AG08396 (cell line): ENCODE measurements at regions not wholly inside any gene's neighbourhood (a gene's known extent, or its start where the extent isn't known, plus 50 kb on each side); places are given as distances from the start of the nearest gene placed in this dataset.

Experiments used
- DNase-seq: peaks from one replicate; pipeline ENCODE4 v3.0.0; 2012; ENCODE audit warnings: low spot score, mixed read lengths

DNA sequence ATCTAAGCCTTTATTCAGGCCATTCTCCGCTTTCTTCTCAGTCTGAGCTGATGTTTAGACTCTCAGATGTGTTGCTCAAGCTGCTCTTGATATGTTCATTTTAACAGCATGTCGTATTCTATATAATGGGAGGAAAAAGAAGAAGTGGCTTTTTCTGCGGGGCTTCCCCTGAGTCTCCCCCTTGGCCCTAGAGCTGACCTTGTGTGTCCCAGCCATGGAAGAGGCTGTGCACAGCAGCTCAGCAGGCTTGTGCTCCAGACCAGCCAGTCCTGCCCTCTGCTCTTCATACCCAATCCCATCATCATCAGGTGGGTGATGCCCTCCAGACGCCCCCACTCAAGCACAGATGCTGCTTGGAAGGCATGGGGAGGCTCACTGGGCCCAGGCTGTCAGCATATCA lies 155.1 kb upstream of the CELF4 start:
- DNase-seq = no peak

GRCh38 chr18:37717656-37718055 lies 152.1 kb upstream of the CELF4 start:
- DNase-seq = no peak

DNA sequence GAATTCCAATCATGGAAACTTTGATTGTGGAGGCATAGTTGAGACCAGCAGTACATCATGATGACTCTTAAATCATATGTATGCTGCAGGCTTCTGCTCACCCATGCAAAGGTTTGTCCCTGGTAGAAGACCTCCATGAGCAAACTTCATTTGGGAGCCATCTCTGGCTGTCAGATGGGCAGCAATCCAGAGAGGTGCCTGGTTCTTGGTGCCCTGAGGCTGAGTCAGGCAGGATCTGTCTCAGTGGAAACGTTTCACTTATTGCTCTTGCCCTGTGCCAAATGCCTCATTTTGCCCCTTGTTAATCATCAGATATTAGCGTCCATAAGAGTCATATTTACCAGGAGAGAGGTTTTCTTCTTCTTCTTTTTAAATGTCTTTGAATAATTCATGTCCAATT lies 151.5 kb upstream of the CELF4 start:
- no peak for DNase-seq

GRCh38 chr18:37716106-37716735 lies 150.6 kb upstream of the CELF4 start:
- no peak for DNase-seq

DNA sequence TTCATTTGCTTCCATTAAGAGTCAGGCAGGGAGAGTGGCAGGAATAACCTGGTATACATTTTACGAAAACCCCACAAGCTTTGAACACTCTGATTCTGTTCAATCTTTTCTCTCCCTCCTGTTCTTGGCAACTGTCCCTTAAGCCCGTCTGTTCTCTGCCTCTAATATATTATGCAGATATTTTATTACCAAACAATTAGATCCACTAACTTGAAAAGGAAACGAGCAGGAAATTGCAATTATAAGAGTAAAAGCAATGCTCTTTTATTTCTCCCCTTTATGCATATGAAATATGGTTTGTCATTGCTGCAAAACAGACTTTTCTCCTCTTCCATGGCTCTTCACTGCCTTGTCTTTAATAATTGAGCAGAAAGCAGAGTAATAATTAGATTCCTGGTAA lies 149.1 kb upstream of the CELF4 start:
- no peak for DNase-seq

DNA sequence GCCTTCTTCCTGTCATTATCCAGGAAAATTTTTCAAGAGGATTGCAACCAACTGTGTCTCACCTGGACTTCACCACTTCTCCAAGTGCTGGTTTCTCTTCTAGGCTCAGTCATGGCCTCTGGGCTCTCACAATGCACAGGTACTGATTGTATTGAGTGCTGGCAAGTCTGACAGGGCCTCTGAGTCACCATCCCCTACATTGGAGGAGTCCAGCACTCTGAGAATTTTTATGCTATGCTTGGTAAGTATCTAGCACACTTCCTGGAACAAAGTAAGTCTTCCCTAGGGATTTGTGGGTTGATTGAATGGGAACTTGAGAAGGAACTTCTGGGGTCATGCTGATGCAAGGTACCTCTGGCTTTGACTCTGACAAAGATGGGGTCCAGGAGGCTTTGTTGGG lies 147.2 kb upstream of the CELF4 start:
- no peak for DNase-seq

GRCh38 chr18:37711766-37712505 lies 146.3 kb upstream of the CELF4 start:
- no peak for DNase-seq

DNA sequence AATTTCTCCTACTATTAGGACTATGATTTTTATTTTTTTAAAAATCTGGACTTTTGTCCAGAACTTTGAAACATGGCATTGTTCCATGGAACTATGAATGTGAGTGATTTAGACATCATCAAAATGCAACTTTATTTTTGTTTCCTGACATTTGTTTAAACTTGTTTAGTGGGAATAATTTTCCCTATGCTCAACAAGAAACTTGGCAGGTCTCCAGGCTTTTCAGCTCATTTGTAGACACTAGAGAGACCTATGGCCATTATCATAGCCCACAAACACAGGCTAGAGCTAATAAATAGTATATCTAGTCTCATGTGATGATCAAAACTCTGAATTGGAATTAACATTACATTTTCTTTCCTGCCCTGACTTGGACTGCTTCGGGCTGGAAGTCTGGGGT lies 145.1 kb upstream of the CELF4 start:
- DNase-seq = no peak

GRCh38 chr18:37709740-37710139 lies 144.1 kb upstream of the CELF4 start:
- no peak for DNase-seq

DNA sequence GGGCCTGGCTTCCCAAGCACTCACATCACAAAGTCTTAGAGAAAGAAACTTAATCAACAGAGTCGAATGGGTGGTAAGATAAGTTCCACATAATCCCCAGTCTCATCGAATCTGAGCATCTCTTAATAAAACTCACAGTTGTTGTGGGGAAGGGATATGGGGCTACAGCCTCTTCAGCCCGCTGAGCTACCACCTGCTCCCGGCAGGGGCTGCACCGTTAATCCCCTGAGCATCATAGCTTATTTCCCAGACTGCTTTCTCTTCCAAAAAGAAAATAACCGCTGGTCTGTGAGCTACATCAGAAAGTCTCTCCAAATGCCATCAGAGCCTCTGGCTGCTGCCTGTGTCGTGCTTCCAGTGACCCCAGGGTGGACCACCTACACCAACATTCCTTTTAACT lies 139.4 kb upstream of the CELF4 start:
- no peak for DNase-seq

DNA sequence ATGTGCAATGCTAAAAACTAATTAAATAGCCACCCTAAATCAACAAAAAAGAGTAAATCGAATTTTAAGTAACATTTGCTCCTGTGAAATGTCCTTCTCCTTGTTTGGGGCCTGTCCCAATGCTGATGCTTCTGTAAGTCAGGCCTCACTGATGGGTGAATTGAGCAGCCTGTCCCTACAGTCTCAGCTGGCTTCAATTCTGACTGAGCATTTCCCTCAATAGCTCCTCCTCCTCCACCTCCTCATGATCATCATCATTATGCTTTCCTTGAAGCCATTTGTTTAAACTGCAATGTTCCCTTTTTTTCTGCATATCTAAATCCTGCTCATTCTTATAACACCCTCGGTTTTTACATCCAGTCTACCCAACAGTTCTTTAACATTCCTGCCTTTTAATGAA lies 137.2 kb upstream of the CELF4 start:
- no peak for DNase-seq

GRCh38 chr18:37701967-37702366 lies 136.4 kb upstream of the CELF4 start:
- DNase-seq = no peak

- no peak for DNase-seq
These were observed 133.0 kb upstream of the CELF4 start for GRCh38 chr18:37698508-37699040.

DNA sequence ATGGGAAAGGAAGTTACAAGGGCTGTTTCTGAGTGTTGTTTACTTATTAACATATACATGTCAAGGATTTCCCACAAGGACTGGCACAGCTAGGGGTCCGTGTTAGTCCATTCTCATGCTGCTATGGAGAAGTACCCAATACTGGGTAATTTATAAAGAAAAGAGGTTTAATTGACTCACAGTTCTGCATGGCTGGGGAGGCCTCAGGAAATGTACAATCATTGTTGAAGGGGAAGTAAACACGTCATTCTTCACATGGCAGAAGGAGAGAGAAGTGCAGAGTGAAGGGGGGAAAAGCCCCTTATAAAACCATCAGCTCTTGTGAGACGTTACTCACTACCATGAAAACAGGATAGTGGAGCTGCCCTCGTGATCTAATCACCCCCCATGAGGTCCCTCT lies 128.9 kb upstream of the CELF4 start:
- no peak for DNase-seq

DNA sequence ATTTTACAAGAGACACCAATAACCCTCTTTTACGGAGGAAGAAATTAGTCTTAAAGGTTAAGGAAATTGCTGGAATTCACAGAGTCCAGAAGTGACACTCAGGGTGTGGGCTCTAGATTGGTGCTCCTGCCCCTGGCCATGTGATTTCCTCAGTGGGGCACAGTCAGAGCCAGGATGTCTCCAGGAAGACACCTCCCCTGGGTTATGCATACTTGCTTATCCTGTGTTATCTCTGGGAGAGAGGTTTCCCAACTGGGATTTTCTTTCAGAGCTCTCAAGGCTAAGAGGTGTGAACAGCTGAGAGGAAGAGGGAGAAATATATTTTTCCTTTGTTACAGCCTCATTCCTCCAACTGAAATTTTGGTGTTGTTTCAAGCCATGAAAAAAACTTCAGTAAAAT lies 125.6 kb upstream of the CELF4 start:
- no peak for DNase-seq

DNA sequence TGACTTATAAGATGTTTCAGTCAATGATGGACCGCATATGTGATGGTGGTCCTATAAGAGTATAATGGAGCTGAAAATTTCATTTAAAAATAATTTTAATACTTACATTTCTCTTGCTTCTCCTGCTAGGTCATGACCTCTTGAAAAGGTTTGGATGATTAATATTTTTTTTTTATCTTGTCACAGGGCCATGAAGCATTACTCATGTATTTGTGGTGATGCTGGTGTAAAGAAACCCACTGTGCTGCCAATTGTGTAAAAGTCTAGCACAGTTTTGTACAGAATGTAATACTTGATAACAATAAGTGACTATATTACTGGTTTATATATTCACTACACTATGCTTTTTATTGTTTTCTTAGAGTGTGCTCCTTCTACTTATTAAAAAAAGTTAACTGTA lies 124.2 kb upstream of the CELF4 start:
- DNase-seq = no peak

DNA sequence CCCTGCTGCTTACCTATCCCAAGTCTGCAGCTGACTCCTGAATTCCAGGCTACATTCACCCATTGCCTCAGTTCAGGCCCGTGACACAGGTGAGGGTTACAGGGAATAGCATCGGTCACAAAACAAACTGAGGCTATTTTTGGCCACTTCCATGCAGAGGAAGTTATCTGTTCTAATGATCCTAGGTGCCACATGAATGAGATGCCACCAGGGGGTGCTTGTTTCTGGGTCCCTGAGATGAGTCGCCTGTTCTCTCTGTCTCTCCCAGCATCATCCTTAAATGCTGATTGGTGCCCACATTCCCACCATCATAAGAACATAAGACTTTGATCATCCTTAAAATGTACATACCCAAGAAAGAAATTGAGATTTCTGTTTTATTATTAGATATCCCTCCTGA lies 119.0 kb upstream of the CELF4 start:
- DNase-seq = no peak

GRCh38 chr18:37684183-37684582 lies 118.6 kb upstream of the CELF4 start:
- no peak for DNase-seq

GRCh38 chr18:37680911-37681310 lies 115.3 kb upstream of the CELF4 start:
- DNase-seq = no peak

DNA sequence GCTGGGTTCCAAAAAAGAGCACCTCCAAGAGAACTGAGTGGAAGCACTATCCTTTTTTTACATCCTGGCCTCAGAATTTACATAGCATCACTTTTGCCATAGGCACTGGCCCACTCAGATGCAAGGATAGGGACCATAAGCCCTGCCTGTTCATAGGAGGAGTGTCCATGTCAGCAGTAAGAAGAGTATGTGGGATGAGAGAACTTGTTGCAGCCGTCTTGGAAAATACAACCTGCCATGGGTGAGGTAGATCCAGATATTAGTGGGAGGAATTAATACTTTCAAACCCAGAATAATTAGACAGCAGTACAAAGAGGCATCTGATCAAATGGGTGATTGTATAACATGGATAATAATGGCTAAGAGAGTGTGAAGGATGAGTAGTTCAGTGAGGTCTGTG lies 110.7 kb upstream of the CELF4 start:
- DNase-seq = no peak

DNA sequence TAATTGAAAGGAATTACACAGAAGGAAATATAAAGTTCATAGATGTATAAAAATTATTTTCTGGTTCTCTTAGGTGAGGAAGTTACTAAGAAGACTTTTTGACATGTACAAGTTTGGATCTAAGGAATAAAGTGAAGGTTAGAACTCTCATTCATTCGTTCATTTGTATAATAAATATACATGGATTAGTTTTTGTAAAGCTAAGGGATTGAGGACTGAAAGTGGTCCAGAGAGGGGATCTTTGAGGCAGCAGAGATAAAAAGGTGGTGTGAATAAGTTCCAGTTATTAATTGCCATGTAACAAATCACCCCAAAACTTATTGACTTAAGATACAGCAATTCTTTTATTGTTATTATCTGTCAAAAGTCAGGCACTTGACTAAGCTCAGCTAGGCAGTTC lies 110.1 kb upstream of the CELF4 start:
- DNase-seq = no peak

- no peak for DNase-seq
These were observed 109.0 kb upstream of the CELF4 start for GRCh38 chr18:37674570-37674969.

- DNase-seq = no peak
These were observed 108.1 kb upstream of the CELF4 start for GRCh38 chr18:37673671-37674070.
